ENCODE measurements at regions not wholly inside any gene's neighbourhood (a gene's known extent, or its start where the extent isn't known, plus 50 kb on each side); places are given as distances from the start of the nearest gene placed in this dataset.
"Not testable (repeated sequence)": the region's sequence is repeated elsewhere in the genome, so short reads cannot be mapped to it uniquely, and the experiment has no call there.

GRCh38 chr1:215287362-215287761 lies 204.8 kb downstream of the KCNK2 start:
- no peak for DNase-seq
- intact Hi-C loops (cut with DNase I): no loop called here

- intact Hi-C loops (cut with DNase I): no loop called here
- no peak for DNase-seq
Measured at GRCh38 chr1:215290018-215290417, 207.5 kb downstream of the KCNK2 start.

- intact Hi-C loops (cut with DNase I): no loop called here
- DNase-seq: no peak
Measured at GRCh38 chr1:215292932-215293331, 210.4 kb downstream of the KCNK2 start.

- intact Hi-C loops (cut with DNase I): no loop called here
- no peak for DNase-seq
Measured at GRCh38 chr1:215306426-215306825, 223.9 kb downstream of the KCNK2 start.

- intact Hi-C loops (cut with DNase I): no loop called here
- DNase-seq: no peak
Measured at GRCh38 chr1:215321802-215322201, 239.3 kb downstream of the KCNK2 start.

GRCh38 chr1:215323992-215324391 lies 241.5 kb downstream of the KCNK2 start:
- intact Hi-C loops (cut with DNase I); DNase-seq: not testable (repeated sequence)

GRCh38 chr1:215330426-215330825 lies 236.7 kb upstream of the KCTD3 start:
- intact Hi-C loops (cut with DNase I): no loop called here
- no peak for DNase-seq

- DNase-seq: no peak
- intact Hi-C loops (cut with DNase I): no loop called here
Measured at GRCh38 chr1:215344539-215344938, 222.6 kb upstream of the KCTD3 start.

GRCh38 chr1:215345208-215345607 lies 221.9 kb upstream of the KCTD3 start:
- DNase-seq: no peak
- intact Hi-C loops (cut with DNase I): no loop called here

- no peak for DNase-seq
- intact Hi-C loops (cut with DNase I): no loop called here
Measured at GRCh38 chr1:215345766-215346165, 221.3 kb upstream of the KCTD3 start.

- no peak for DNase-seq
- intact Hi-C loops (cut with DNase I): no loop called here
Measured at GRCh38 chr1:215357901-215358300, 209.2 kb upstream of the KCTD3 start.

GRCh38 chr1:215358356-215358755 lies 208.7 kb upstream of the KCTD3 start:
- DNase-seq: no peak

GRCh38 chr1:215360031-215360430 lies 207.1 kb upstream of the KCTD3 start:
- no peak for DNase-seq

More at GRCh38 chr1:215358356-215358755, 208.7 kb upstream of the KCTD3 start:
- intact Hi-C loops (cut with DNase I): no loop called here

GRCh38 chr1:215360758-215361157 lies 206.3 kb upstream of the KCTD3 start:
- intact Hi-C loops (cut with DNase I): no loop called here
- no peak for DNase-seq

More at GRCh38 chr1:215360031-215360430, 207.1 kb upstream of the KCTD3 start:
- intact Hi-C loops (cut with DNase I): no loop called here

- no peak for DNase-seq
- intact Hi-C loops (cut with DNase I): no loop called here
Measured at GRCh38 chr1:215375381-215375780, 191.7 kb upstream of the KCTD3 start.

GRCh38 chr1:215376544-215377264 lies 190.4 kb upstream of the KCTD3 start:
- intact Hi-C loops (cut with DNase I): no loop called here
- DNase-seq: no peak

GRCh38 chr1:215377746-215378145 lies 189.4 kb upstream of the KCTD3 start:
- no peak for DNase-seq
- intact Hi-C loops (cut with DNase I): no loop called here

- DNase-seq: no peak
- intact Hi-C loops (cut with DNase I): no loop called here
Measured at GRCh38 chr1:215380566-215380965, 186.5 kb upstream of the KCTD3 start.

- DNase-seq: no peak
- intact Hi-C loops (cut with DNase I): no loop called here
Measured at GRCh38 chr1:215393476-215393875, 173.6 kb upstream of the KCTD3 start.

- no peak for DNase-seq
- intact Hi-C loops (cut with DNase I): no loop called here
Measured at GRCh38 chr1:215394084-215394991, 172.8 kb upstream of the KCTD3 start.

Measured in head of caudate nucleus (tissue), 42 donors.